Hippocampal formation (tissue), 2 donors: ENCODE measurements at regions not wholly inside any gene's neighbourhood (a gene's known extent, or its start where the extent isn't known, plus 50 kb on each side); places are given as distances from the start of the nearest gene placed in this dataset.

Experiments
- DNase-seq, 2 donors: peaks; one replicate each; lab custom pipeline; 2025; lab: John Stamatoyannopoulos, UW

GRCh38 chr10:128316121-128316726 lies 190.0 kb upstream of the MKI67 start:
- DNase-seq: no peak

- no peak for DNase-seq
These were observed 190.7 kb upstream of the MKI67 start for GRCh38 chr10:128316925-128317324.

GRCh38 chr10:128318366-128318765 lies 192.1 kb upstream of the MKI67 start:
- no peak for DNase-seq

GRCh38 chr10:128318913-128319312 lies 192.7 kb upstream of the MKI67 start:
- no peak for DNase-seq

- no peak for DNase-seq
These were observed 195.9 kb upstream of the MKI67 start for GRCh38 chr10:128322106-128322505.

- DNase-seq: no peak
These were observed 196.7 kb upstream of the MKI67 start for GRCh38 chr10:128322950-128323349.

- no peak for DNase-seq
These were observed 198.0 kb upstream of the MKI67 start for GRCh38 chr10:128324058-128324827.

GRCh38 chr10:128325788-128326187 lies 199.6 kb upstream of the MKI67 start:
- DNase-seq: no peak

- DNase-seq: no peak
These were observed 200.0 kb upstream of the MKI67 start for GRCh38 chr10:128326251-128326650.

- no peak for DNase-seq
These were observed 200.6 kb upstream of the MKI67 start for GRCh38 chr10:128326851-128327250.

GRCh38 chr10:128336401-128336800 lies 210.2 kb upstream of the MKI67 start:
- DNase-seq: no peak

GRCh38 chr10:128337860-128338378 lies 211.7 kb upstream of the MKI67 start:
- no peak for DNase-seq

- no peak for DNase-seq
These were observed 212.7 kb upstream of the MKI67 start for GRCh38 chr10:128338951-128339350.

GRCh38 chr10:128339753-128340152 lies 213.5 kb upstream of the MKI67 start:
- DNase-seq: no peak

- no peak for DNase-seq
These were observed 219.1 kb upstream of the MKI67 start for GRCh38 chr10:128345353-128345752.

- no peak for DNase-seq
These were observed 234.6 kb upstream of the MKI67 start for GRCh38 chr10:128360783-128361182.

- no peak for DNase-seq
These were observed 235.3 kb upstream of the MKI67 start for GRCh38 chr10:128361487-128361886.

- DNase-seq: no peak
These were observed 236.3 kb upstream of the MKI67 start for GRCh38 chr10:128362514-128362913.

GRCh38 chr10:128364631-128365030 lies 238.4 kb upstream of the MKI67 start:
- no peak for DNase-seq

GRCh38 chr10:128365156-128365725 lies 239.0 kb upstream of the MKI67 start:
- DNase-seq: no peak

GRCh38 chr10:128367807-128368206 lies 241.6 kb upstream of the MKI67 start:
- DNase-seq: no peak

- DNase-seq: no peak
These were observed 243.0 kb upstream of the MKI67 start for GRCh38 chr10:128369101-128369650.
